H1 (cell line): ENCODE measurements at regions not wholly inside any gene's neighbourhood (a gene's known extent, or its start where the extent isn't known, plus 50 kb on each side); places are given as distances from the start of the nearest gene placed in this dataset.

Experiments used
- ATF2 ChIP-seq: IDR thresholded peaks from 2 replicates; pipeline ENCODE4 v1.6.1; 2012; ENCODE audit warnings: low read length, inconsistent platforms
- MAX ChIP-seq: IDR thresholded peaks from 2 replicates; pipeline ENCODE4 v1.6.1; 2012; ENCODE audit warnings: inconsistent platforms

- TF ChIP-seq ATF2 (no peak), MAX (no peak)
These were observed 393.7 kb upstream of the CITED2 start (continued) for GRCh38 chr6:139768196-139768595.
